ENCODE measurements at regions not wholly inside any gene's neighbourhood (a gene's known extent, or its start where the extent isn't known, plus 50 kb on each side); places are given as distances from the start of the nearest gene placed in this dataset.

DNA sequence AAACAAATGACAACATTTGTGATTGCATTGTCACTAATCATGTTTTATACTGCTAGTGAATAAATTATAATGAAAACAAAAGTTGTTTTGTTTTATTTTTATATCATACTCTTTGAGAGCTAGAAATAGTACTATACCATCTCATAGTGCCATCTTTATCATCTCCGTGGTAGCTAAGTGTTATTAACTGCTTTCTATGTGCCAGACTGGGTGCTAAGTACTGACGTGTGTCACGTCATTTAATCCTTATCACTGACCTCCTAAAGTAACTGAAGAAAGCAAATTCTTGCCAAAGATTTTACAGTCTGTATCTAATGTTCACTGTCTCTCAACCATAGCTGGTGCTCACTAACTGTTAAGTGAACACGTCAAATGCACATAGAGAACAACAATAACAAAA lies 99.5 kb upstream of the CNTN3 start:
- DNase-seq: no peak
- intact Hi-C loops (cut with DNase I): no loop called here

DNA sequence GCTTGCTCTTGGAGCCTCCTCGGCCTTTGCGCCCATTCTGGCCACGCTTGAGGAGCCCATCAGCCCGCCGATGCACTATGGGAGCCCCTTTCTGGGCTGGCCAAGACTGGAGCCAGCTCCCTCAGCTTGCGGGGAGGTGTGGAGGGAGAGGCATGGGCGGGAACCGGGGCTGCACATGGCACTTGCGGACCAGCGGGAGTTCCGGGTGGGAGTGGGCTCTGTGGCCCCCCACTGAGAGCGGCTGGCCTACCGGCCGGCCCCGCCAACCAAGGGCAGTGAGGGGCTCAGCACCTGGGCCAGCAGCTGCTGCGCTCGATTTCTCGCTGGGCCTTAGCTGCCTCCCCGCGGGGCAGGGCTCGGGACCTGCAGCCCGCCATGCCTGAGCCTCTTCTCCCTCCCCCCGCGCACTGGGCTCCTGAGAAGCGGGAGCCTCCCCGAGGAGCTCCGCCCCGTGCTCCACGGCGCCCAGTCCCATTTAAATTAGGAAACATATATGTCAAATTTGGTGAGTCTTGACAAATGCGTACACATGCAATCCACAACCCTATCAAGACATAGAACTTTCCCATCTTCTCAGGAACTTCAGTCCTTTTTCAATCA lies 97.6 kb upstream of the CNTN3 start:
- no peak for DNase-seq
- intact Hi-C loops (cut with DNase I): no loop called here

GRCh38 chr3:74709951-74710350 lies 95.5 kb upstream of the CNTN3 start:
- intact Hi-C loops (cut with DNase I): no loop called here
- no peak for DNase-seq

- intact Hi-C loops (cut with DNase I): no loop called here
- DNase-seq: no peak
Observed at GRCh38 chr3:74693696-74694393, 79.4 kb upstream of the CNTN3 start.

GRCh38 chr3:74693251-74693650 lies 78.8 kb upstream of the CNTN3 start:
- intact Hi-C loops (cut with DNase I): no loop called here
- DNase-seq: peak in 1 of 42 donors; percentile 11

DNA sequence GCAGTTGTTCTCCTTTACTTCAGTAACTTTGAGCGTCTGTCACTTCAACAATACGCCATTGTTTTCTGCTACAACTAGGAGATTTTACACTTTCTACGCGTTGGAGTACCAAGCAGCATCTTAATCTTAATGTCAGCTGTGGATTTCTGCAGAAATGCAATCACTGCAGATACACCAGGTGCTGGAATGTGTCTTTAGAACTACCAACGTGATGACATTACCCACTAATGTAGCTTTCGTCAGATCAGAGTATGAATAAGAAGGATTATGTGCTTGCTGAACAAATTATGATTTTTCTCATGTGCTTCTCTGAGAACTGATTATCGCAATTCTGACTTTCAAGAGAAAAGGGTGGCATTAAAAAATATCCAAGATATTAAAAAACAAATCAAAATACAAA lies 77.5 kb upstream of the CNTN3 start:
- DNase-seq: peak in 4 of 42 donors; percentile 9 to 21 (median 16)
- intact Hi-C loops (cut with DNase I): no loop called here

DNA sequence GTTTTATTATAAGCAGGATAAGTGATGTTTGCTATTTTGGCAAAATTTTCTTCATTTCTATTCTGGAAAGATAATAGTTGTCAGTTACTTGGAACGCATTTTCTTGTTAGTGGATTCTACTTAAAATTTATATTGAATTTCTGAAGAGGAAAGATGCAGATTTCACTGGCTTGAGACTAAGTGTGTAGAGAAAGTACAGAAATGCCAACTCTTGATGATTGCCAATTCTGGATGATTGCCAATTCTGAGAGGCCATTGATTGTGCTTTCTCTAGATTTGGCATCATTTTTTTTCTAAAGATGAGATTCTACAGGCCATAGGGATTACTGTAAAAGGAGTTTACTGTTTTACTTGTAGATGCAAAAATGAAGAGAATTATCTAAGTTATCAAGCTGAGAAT lies 58.9 kb upstream of the CNTN3 start:
- intact Hi-C loops (cut with DNase I): no loop called here
- no peak for DNase-seq

- intact Hi-C loops (cut with DNase I): no loop called here
- DNase-seq: no peak
Observed at GRCh38 chr3:74664606-74665005, 50.1 kb upstream of the CNTN3 start.

Data from head of caudate nucleus (tissue), 42 donors.